MV-4-11 (cell line): ENCODE measurements at regions not wholly inside any gene's neighbourhood (a gene's known extent, or its start where the extent isn't known, plus 50 kb on each side); places are given as distances from the start of the nearest gene placed in this dataset.

Experiments
- DNase-seq: peaks from one replicate; lab custom pipeline; 2025; lab: John Stamatoyannopoulos, UW

GRCh38 chr20:50301165-50301564, 110.5 kb downstream of the CEBPB start:
- DNase-seq, result no peak

- DNase-seq, result no peak
Measured at GRCh38 chr20:50301712-50302111, 111.1 kb downstream of the CEBPB start.

GRCh38 chr20:50302341-50303057, 111.9 kb downstream of the CEBPB start:
- DNase-seq, result no peak

GRCh38 chr20:50303573-50304500, 113.2 kb downstream of the CEBPB start:
- DNase-seq, result peak; percentile 17

DNA sequence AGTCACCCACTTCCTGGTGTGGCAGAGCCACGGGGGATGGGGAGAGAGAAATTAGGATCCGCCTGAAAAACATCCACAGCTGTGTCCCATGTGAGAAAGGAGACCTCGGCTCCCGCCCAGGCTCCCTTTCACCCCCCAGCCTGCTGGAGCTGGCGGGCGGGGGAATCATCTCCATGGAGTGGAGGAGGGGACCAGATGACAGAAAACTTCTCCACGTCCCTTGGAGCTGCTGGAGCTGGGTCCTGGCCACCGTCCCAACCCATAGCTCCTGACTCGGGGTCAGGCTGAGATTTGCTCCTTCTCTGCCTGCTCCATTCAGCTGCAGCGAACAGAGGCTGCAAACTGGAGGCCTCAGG, 113.8 kb downstream of the CEBPB start:
- no peak for DNase-seq

DNA sequence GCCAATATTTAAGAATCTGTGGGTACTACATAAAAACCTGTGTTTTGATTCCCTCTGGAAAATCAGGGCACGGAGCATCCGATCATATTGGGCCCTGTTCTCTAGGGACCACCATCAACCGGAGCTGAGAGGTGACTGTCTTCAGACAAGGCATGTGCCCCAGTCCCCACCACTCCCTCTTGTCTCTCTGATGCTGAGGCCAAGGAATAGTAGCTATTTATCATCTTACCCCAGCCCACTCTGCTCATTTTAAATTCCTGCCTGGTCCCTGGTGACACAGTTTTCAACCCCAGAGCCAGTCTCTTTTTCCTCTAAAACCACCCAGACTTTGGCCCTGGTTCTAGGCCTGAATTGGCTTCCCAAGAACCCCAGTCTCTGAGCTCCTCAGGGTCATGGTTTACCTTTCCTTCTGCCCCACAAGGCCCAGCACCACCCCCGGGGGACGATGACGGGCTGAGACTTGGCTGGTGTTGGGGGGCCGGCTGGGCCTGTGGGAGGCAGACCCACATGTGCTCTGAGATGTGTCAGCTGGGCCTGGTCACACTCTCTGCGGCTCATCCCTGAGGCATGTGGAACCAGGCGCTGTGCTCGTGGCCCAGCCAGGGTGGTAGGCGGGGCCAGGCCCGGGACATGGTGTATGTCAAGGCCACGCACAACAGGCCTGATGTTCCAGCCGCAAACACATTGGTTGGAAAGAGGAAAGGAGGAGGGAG, 114.4 kb downstream of the CEBPB start:
- DNase-seq, result no peak

DNA sequence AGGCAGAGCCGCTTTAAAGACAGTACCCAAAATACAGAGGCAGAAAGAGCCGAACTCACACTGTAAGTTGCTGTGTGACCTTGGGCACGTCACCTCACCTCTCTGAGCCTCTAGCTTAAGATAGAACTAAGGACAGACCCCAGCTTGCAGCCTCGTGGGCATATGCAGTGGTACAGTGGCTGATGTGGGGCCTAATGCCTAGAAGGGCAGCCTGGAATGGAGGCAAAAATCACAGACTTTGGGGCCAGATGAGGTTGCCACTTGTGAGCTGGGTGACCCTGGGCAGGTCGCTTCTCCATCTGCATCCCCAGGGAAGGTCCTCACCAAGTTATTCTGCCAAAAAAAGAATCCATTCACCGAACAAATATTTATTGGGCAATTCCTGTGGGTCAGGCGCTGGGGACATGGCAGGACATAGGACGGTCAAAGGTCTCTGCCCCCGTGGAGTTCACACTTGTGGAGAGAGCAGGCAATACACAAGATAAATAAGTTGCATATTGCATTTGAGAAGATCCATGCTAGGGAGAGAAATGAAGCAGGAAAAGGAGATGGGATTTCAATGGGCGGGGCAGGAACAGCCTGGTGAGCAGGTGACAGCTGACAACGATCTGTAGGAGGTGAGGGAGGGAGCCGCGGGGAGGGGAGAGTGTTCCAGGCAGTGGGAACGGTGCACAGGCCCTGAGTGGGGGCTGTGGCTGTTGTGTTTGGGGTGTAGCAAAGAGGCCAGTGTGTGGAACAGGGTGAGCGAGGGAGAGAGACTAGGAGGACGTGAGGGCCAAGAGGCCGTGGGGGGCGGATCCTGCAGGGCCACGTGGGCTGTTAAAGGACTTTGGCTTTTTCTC, 115.2 kb downstream of the CEBPB start:
- DNase-seq, result no peak

GRCh38 chr20:50306478-50307423, 116.1 kb downstream of the CEBPB start:
- no peak for DNase-seq

GRCh38 chr20:50308166-50308512, 117.5 kb downstream of the CEBPB start:
- DNase-seq, result no peak

- peak; percentile 45 for DNase-seq
Measured at GRCh38 chr20:50308513-50309279, 118.1 kb downstream of the CEBPB start.

GRCh38 chr20:50309280-50309763, 118.7 kb downstream of the CEBPB start:
- DNase-seq, result no peak

- DNase-seq, result no peak
Measured at GRCh38 chr20:50309764-50310672, 119.4 kb downstream of the CEBPB start.

DNA sequence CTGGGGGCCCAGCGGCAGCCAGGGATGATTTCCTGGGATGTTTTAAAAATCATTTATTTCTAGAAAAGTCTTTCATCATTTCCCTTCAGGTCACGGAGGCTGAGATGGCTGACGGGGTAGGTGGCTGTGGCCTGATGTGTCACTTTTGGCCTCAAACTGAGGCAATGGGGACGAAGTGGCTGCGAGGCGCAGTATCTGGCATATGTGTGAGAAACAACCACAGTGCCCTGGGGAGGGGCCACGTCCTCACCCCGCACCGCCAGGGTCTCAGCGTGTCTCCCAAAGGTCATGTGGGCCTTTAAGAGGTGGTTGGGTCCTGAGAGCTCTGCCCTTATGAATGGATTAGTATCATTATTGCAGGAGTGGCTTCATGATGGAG, 120.0 kb downstream of the CEBPB start:
- DNase-seq, result peak; percentile 35

DNA sequence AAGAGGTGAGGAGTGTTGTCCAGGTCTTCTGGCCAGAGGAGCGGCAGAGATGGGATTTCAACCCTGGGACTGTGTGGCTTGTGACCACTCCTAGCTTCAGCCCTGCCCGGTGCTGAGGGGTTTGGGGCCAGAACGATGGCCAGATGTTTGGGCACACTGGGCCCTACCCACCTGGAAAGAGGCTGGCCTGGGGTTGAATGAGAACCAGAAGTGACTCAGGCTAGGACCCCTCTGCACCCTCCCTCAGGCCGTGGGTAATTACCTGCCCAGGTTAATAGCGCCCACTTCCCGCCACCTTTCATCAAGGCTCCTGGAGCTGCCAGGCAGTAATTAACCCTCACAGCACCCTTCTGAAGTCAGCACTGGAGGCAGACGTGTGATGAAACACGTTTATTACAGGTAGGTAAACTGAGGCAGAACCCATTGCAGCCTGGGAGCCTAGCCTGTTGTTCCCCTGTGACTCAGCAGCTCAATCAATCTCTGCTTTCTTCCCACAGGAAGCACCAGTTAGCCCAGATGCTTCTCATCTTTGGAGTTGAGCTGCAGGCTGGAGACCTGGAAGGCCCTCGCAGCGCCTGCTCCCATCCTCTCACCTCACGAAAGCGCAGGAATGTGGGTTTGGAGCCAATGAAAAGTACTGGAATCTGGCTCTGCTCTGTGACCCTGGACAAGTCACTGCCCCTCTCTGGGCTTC, 120.8 kb downstream of the CEBPB start:
- DNase-seq, result no peak

- no peak for DNase-seq
Measured at GRCh38 chr20:50312002-50312681, 121.5 kb downstream of the CEBPB start.

GRCh38 chr20:50312682-50313521, 122.3 kb downstream of the CEBPB start:
- no peak for DNase-seq

DNA sequence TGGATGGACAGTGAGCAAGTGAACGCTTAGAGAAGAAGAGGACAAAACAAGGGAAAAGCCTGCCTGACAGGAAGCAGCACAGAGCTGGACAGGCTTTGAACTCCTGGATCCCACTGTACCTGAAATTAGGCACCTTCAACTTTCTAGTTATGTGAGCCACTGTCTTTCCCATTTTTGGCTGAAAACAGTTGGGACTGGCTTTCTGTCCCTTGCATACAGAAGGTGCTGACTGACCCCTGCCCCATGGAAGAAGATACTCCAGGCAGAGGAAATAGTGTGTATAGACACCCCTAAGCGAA, 122.8 kb downstream of the CEBPB start:
- no peak for DNase-seq
